ENCODE measurements at regions not wholly inside any gene's neighbourhood (a gene's known extent, or its start where the extent isn't known, plus 50 kb on each side); places are given as distances from the start of the nearest gene placed in this dataset.
A peak's percentile ranks its signal among the peaks of the same experiment; 100 is the strongest.

DNA sequence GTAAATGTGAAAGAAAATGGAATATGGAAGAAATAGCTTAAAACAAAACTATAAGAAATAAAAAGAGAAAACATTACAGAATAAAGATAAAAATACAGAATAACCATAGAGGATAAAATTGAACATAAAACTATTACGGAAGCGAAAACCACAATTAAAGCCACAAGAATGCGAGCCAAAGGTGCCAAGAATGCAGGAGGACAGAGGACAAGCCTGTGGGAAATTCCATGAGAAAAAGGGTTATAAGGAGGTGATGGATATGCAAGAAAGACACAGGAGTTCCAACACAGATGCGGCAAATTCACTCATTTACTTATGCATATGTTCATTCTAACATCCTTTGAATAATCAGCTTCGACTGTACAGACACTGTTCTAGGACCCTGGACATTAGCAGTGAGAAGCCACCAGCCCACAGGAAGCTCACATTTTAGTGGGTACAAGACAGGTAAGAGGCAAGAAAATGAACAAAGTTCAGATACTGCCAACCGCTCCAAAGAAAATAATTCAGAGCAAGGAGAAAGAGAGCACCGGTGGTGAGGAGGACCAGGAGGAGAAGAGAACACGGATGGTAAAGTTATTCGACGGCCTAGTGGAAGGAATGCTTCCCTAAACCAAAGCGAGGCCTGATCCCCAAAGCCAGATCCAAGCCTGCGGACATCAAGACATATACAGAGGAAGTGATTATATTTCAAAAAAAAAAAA, 213.7 kb upstream of the MGMT start:
- WGBS, 2 donors, result 85 to 86% methylated on average over 12 of the region's 12 CpGs
- intact Hi-C loops (cut with DNase I), result no loop called here
- Histone ChIP-seq H3K27me3 (no peaks in the 10 kb centered on the region), H3K27ac (no peak overlapping the region), H3K4me1 (no peaks in the 10 kb centered on the region), H3K4me3 (no peak overlapping the region), H3K9me3 (no peaks in the 10 kb centered on the region), H3K36me3 (no peaks in the 10 kb centered on the region)
- TF ChIP-seq POLR2A (IDR thresholded peaks at IDR 0.05), result no peak
- TF ChIP-seq EP300 (IDR thresholded peaks at IDR 0.05), result no peak
- TF ChIP-seq POLR2AphosphoS5 (IDR thresholded peaks at IDR 0.05), result no peak
- TF ChIP-seq, protein P1, sequence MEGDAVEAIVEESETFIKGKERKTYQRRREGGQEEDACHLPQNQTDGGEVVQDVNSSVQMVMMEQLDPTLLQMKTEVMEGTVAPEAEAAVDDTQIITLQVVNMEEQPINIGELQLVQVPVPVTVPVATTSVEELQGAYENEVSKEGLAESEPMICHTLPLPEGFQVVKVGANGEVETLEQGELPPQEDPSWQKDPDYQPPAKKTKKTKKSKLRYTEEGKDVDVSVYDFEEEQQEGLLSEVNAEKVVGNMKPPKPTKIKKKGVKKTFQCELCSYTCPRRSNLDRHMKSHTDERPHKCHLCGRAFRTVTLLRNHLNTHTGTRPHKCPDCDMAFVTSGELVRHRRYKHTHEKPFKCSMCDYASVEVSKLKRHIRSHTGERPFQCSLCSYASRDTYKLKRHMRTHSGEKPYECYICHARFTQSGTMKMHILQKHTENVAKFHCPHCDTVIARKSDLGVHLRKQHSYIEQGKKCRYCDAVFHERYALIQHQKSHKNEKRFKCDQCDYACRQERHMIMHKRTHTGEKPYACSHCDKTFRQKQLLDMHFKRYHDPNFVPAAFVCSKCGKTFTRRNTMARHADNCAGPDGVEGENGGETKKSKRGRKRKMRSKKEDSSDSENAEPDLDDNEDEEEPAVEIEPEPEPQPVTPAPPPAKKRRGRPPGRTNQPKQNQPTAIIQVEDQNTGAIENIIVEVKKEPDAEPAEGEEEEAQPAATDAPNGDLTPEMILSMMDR (IDR thresholded peaks at IDR 0.05), result no peak
- no peak for DNase-seq

GRCh38 chr10:129253865-129254179, 213.2 kb upstream of the MGMT start:
- TF ChIP-seq EP300 (IDR thresholded peaks at IDR 0.05) (no peak), POLR2A (IDR thresholded peaks at IDR 0.05) (no peak), POLR2AphosphoS5 (IDR thresholded peaks at IDR 0.05) (no peak)
- TF ChIP-seq, protein P1 (IDR thresholded peaks at IDR 0.05), result no peak
- Histone ChIP-seq H3K4me3 (no peak overlapping the region), H3K27me3 (no peaks in the 10 kb centered on the region), H3K9me3 (no peaks in the 10 kb centered on the region), H3K36me3 (no peaks in the 10 kb centered on the region), H3K27ac (no peak overlapping the region), H3K4me1 (no peaks in the 10 kb centered on the region)
- no peak for DNase-seq
- WGBS, 2 donors, result 72 to 78% methylated on average over 7 of the region's 7 CpGs
- intact Hi-C loops (cut with DNase I), result no loop called here

DNA sequence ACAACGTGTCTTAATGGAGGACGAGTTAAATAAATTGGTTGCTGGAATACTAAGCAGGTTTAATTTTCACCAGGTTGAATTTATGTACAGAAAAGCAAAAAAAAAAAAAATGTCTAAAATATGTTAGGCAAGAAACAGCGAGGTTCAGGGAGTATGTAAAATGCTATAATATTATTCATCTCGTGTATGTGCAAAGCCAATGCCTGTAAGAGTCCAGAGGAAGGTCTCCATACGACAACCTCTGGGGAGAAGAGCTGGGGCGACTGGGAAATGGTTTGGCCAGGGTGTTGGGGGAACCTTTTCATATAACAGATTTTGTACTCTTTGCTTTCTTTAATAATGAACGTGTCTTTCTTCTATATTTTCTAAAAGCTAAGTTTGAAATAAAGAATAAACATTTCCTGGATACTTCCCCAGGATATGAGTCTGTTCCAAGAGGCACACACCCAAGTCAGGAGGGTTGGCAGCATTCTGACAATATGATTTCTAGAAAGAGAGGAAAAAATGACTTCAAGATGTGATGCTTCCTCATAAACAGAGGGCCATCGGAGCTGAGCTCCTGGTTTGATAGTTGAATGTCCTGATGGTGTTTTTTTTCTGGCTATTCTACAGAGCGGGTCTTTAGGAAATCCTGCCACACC, 208.6 kb upstream of the MGMT start:
- intact Hi-C loops (cut with DNase I), result no loop called here
- Histone ChIP-seq H3K4me3 (no peak overlapping the region), H3K27ac (peak overlapping the region; percentile 15 to 67 (median 39)), H3K4me1 (no peaks in the 10 kb centered on the region), H3K36me3 (no peaks in the 10 kb centered on the region), H3K27me3 (no peaks in the 10 kb centered on the region), H3K9me3 (no peaks in the 10 kb centered on the region)
- 70 to 75% methylated on average over 9 of the region's 9 CpGs for WGBS, 2 donors
- no peak for DNase-seq
- TF ChIP-seq POLR2AphosphoS5 (IDR thresholded peaks at IDR 0.05), result peak in 1 of 4 donors; percentile 9
- TF ChIP-seq, protein P1 (IDR thresholded peaks at IDR 0.05), result no peak

DNA sequence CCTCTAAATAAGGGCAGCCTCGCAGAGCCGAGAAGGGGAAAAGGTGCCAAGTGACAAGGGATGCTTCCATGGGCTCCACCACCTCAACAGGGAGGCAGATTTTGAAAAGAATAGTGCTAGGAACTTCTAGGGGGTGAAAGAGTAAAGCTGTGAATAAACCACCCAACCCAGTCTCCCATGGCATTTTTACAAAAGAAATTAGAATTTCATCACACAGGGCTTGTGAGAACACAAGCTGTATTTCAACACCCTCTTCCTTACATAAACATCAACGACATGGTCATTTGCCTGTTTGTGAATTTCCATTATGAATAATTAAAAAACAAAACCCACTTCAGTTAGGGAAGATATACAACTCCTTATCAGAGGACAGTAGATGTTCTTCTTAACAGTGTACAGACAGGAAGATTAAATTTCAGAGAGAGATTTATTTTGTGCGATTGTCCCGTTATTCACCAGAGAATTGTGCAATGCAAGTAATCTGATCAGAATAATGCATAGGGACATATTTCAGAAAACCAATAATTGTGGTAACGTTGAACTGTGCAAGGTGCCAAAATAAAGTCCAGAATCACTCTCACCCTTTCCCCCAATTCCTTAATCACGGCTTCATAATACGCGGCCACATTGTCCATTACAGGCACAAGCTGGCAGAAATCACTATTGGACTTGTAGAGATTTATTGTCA, 207.8 kb upstream of the MGMT start:
- Histone ChIP-seq H3K27ac (peak overlapping the region; percentile 15 to 67 (median 39)), H3K27me3 (no peaks in the 10 kb centered on the region), H3K4me1 (no peaks in the 10 kb centered on the region), H3K36me3 (no peaks in the 10 kb centered on the region), H3K4me3 (no peak overlapping the region), H3K9me3 (no peaks in the 10 kb centered on the region)
- intact Hi-C loops (cut with DNase I), result no loop called here
- TF ChIP-seq EP300 (IDR thresholded peaks at IDR 0.05), result no peak
- TF ChIP-seq, protein P1 (IDR thresholded peaks at IDR 0.05), result no peak
- TF ChIP-seq POLR2AphosphoS5 (IDR thresholded peaks at IDR 0.05), result no peak
- no peak for TF ChIP-seq POLR2A (IDR thresholded peaks at IDR 0.05)
- DNase-seq, result no peak
- WGBS, 2 donors, result 79 to 81% methylated on average over 9 of the region's 9 CpGs

Data from sigmoid colon (tissue), 6 donors.